GM20000 (cell line): ENCODE measurements at regions not wholly inside any gene's neighbourhood (a gene's known extent, or its start where the extent isn't known, plus 50 kb on each side); places are given as distances from the start of the nearest gene placed in this dataset.
"Not testable (repeated sequence)": the region's sequence is repeated elsewhere in the genome, so short reads cannot be mapped to it uniquely, and the experiment has no call there.

Experiments
- DNase-seq: peaks from one replicate; pipeline ENCODE4 v3.0.0; 2012; ENCODE audit warnings: low spot score
- CTCF ChIP-seq: IDR thresholded peaks from 2 replicates; pipeline ENCODE4 v1.5.1; 2012; ENCODE audit warnings: mild to moderate bottlenecking, control low read depth; ENCODE audit errors: extremely low read depth, missing control alignments

- no peak for DNase-seq
Measured at GRCh38 chr9:31412081-31412480, 972.4 kb upstream of the ACO1 start.

GRCh38 chr9:31415164-31415563, 969.3 kb upstream of the ACO1 start:
- no peak for DNase-seq
- no peak for TF ChIP-seq CTCF

More at GRCh38 chr9:31412081-31412480, 972.4 kb upstream of the ACO1 start:
- TF ChIP-seq CTCF, result no peak

GRCh38 chr9:31418419-31418818, 966.0 kb upstream of the ACO1 start:
- DNase-seq, result no peak
- no peak for TF ChIP-seq CTCF

GRCh38 chr9:31443630-31444457, 940.6 kb upstream of the ACO1 start:
- DNase-seq, result not testable (repeated sequence)

- no peak for DNase-seq
Measured at GRCh38 chr9:31445357-31445756, 939.1 kb upstream of the ACO1 start.

GRCh38 chr9:31445960-31446359, 938.5 kb upstream of the ACO1 start:
- no peak for TF ChIP-seq CTCF
- DNase-seq, result peak; percentile 10

More at GRCh38 chr9:31445357-31445756, 939.1 kb upstream of the ACO1 start:
- TF ChIP-seq CTCF, result no peak

- DNase-seq, result no peak
- TF ChIP-seq CTCF, result no peak
Measured at GRCh38 chr9:31467075-31467474, 917.4 kb upstream of the ACO1 start.

- TF ChIP-seq CTCF, result no peak
Measured at GRCh38 chr9:31470051-31470450, 914.4 kb upstream of the ACO1 start.

More at GRCh38 chr9:31470051-31470450, 914.4 kb upstream of the ACO1 start:
- no peak for DNase-seq
